WTC11 (cell line): ENCODE measurements at regions not wholly inside any gene's neighbourhood (a gene's known extent, or its start where the extent isn't known, plus 50 kb on each side); places are given as distances from the start of the nearest gene placed in this dataset.

Experiments used
- ATAC-seq: fragments of 200-7000 bp; cut with Tn5 transposase; 2 replicates; pipeline ENCODE4 v1.10.0; 2021; ENCODE audit warnings: mild to moderate bottlenecking, moderate library complexity
- CTCF ChIA-PET: fragments of 300-600 bp; sonication (Branson Sonifier 250); formaldehyde crosslinking; loops from one replicate; lab custom pipeline; 2021; ENCODE audit warnings: antibody characterized with exemption; lab: Charles Lee
- POLR2A ChIA-PET: fragments of 350-600 bp; sonication (Branson Sonifier 250); formaldehyde crosslinking; loops from one replicate; lab custom pipeline; 2021; ENCODE audit warnings: antibody characterized with exemption; lab: Charles Lee
- DNase-seq: peaks from one replicate; pipeline ENCODE4 v3.0.0; 2021; ENCODE audit warnings: low spot score
- H3K27ac Mint-ChIP-seq: 2 replicates; pipeline ENCODE4 v1.8.0; 2021; ENCODE audit warnings: mixed read lengths
- H3K27me3 Mint-ChIP-seq: 2 replicates; pipeline ENCODE4 v1.8.0; 2021; ENCODE audit warnings: low read depth, mild to moderate bottlenecking, moderate library complexity, mixed read lengths
- H3K36me3 Mint-ChIP-seq: 2 replicates; pipeline ENCODE4 v1.8.0; 2021; ENCODE audit warnings: mixed read lengths
- H3K4me1 Mint-ChIP-seq: 2 replicates; pipeline ENCODE4 v1.8.0; 2022; ENCODE audit warnings: mixed read lengths
- H3K4me3 Mint-ChIP-seq: 2 replicates; pipeline ENCODE4 v1.8.0; 2021; ENCODE audit warnings: mild to moderate bottlenecking, moderate library complexity, mixed read lengths
- H3K9me3 Mint-ChIP-seq: 2 replicates; pipeline ENCODE4 v1.8.0; 2021; ENCODE audit warnings: mixed read lengths
- CREB1 ChIP-seq: sonication (generic); formaldehyde crosslinking; IDR thresholded peaks from 2 replicates; pipeline ENCODE4 v1.8.0; 2023; ENCODE audit warnings: mild to moderate bottlenecking, missing genetic modification reagents
- CREM ChIP-seq: sonication (generic); formaldehyde crosslinking; IDR thresholded peaks from 2 replicates; pipeline ENCODE4 v1.8.1; 2022; ENCODE audit warnings: mild to moderate bottlenecking, missing genetic modification reagents, moderate library complexity
- FOXJ3 ChIP-seq: sonication (generic); formaldehyde crosslinking; IDR thresholded peaks from 2 replicates; pipeline ENCODE4 v1.9.0; 2021; ENCODE audit warnings: missing genetic modification reagents, mild to moderate bottlenecking, borderline replicate concordance
- IRF2 ChIP-seq: sonication (generic); formaldehyde crosslinking; IDR thresholded peaks from 2 replicates; pipeline ENCODE4 v1.8.0; 2022; ENCODE audit warnings: low read depth, missing genetic modification reagents, borderline replicate concordance
- KAT7 ChIP-seq: sonication (generic); formaldehyde crosslinking; IDR thresholded peaks from 2 replicates; pipeline ENCODE4 v1.8.1; 2023; ENCODE audit warnings: missing genetic modification reagents, mild to moderate bottlenecking, borderline replicate concordance
- NFYB ChIP-seq: sonication (generic); formaldehyde crosslinking; conservative IDR thresholded peaks from 2 replicates; pipeline ENCODE4 v1.8.0; 2022; ENCODE audit warnings: low read depth, missing genetic modification reagents
- RELA ChIP-seq: sonication (generic); formaldehyde crosslinking; IDR thresholded peaks from 2 replicates; pipeline ENCODE4 v1.8.1; 2022; ENCODE audit warnings: missing genetic modification reagents, mild to moderate bottlenecking, borderline replicate concordance
- SMAD3 ChIP-seq: sonication (generic); formaldehyde crosslinking; IDR thresholded peaks from 2 replicates; pipeline ENCODE4 v1.8.0; 2022; ENCODE audit warnings: missing genetic modification reagents, mild to moderate bottlenecking, borderline replicate concordance
- SP1 ChIP-seq: sonication (generic); formaldehyde crosslinking; conservative IDR thresholded peaks from 2 replicates; pipeline ENCODE4 v1.8.1; 2022; ENCODE audit warnings: missing genetic modification reagents
- TCF7 ChIP-seq: sonication (generic); formaldehyde crosslinking; IDR thresholded peaks from 2 replicates; pipeline ENCODE4 v1.8.0; 2022; ENCODE audit warnings: mild to moderate bottlenecking, low read depth, missing genetic modification reagents, moderate library complexity
- ZNF232 ChIP-seq: sonication (generic); formaldehyde crosslinking; IDR thresholded peaks from 2 replicates; pipeline ENCODE4 v1.8.0; 2022; ENCODE audit warnings: mild to moderate bottlenecking, missing genetic modification reagents
- ZNF396 ChIP-seq: fragments of 250-450 bp; sonication (Bioruptor Pico); IDR thresholded peaks from 2 replicates; pipeline ENCODE4 v1.8.0; 2021; ENCODE audit warnings: mild to moderate bottlenecking, moderate library complexity, borderline replicate concordance
- TF ChIP-seq, protein P1 (sequence below): fragments of 250-450 bp; sonication (Bioruptor Pico); IDR thresholded peaks from 2 replicates; pipeline ENCODE4 v1.9.0; 2021; ENCODE audit warnings: mild to moderate bottlenecking
- TF ChIP-seq, protein P2 (sequence below): sonication (generic); formaldehyde crosslinking; IDR thresholded peaks from 2 replicates; pipeline ENCODE4 v1.8.0; 2023; ENCODE audit warnings: mild to moderate bottlenecking, missing genetic modification reagents
- TF ChIP-seq, protein P3 (sequence below): sonication (generic); formaldehyde crosslinking; IDR thresholded peaks from 2 replicates; pipeline ENCODE4 v1.8.1; 2022; ENCODE audit warnings: mild to moderate bottlenecking, moderate library complexity, missing genetic modification reagents
- TF ChIP-seq, protein P4 (sequence below): sonication (generic); formaldehyde crosslinking; IDR thresholded peaks from 2 replicates; pipeline ENCODE4 v1.8.1; 2023; ENCODE audit warnings: mild to moderate bottlenecking, missing genetic modification reagents, borderline replicate concordance
- TF ChIP-seq, protein P5 (sequence below): sonication (generic); formaldehyde crosslinking; IDR thresholded peaks from 2 replicates; pipeline ENCODE4 v1.8.1; 2023; ENCODE audit warnings: mild to moderate bottlenecking, moderate library complexity, missing genetic modification reagents

DNA sequence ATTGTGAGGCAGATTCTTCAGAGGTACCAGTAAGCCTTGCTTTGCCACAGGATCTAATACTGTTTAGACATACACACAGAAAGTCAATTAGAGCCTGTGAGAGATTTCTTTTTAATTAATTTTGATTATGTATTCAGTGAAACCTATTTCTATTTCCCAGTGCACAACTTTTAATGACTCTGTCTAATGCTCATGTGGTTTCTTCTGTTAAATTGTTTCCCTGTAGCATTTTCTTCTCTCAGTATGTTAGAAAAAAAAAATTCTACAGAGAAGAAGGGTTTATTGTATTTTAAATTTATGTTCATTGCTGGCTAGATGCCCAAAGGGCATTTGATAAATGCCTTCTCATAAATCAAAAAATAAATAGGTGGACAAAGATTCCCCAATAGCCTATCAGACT is 293.7 kb downstream of the C6orf118 start:
- Mint-ChIP-seq H3K4me1 (no peaks in the 10 kb centered on the region), H3K27me3 (no peaks in the 10 kb centered on the region), H3K36me3 (no peaks in the 10 kb centered on the region), H3K9me3 (peaks cover 13% of the 10 kb centered on the region), H3K4me3 (no peak overlapping the region), H3K27ac (no peak overlapping the region)
- DNase-seq (no peak), ATAC-seq (no peak)
- ChIA-PET CTCF (no interaction called here), POLR2A (no interaction called here)
- TF ChIP-seq ZNF396 (no peak), ZNF232 (CRISPR knock-in tag) (no peak), KAT7 (CRISPR knock-in tag) (no peak), FOXJ3 (no peak), SMAD3 (CRISPR knock-in tag) (no peak), SP1 (CRISPR knock-in tag) (no peak), TCF7 (no peak), CREM (CRISPR knock-in tag) (no peak), CREB1 (no peak), IRF2 (CRISPR knock-in tag) (no peak), NFYB (no peak), RELA (CRISPR knock-in tag) (no peak)
- TF ChIP-seq, protein P1, sequence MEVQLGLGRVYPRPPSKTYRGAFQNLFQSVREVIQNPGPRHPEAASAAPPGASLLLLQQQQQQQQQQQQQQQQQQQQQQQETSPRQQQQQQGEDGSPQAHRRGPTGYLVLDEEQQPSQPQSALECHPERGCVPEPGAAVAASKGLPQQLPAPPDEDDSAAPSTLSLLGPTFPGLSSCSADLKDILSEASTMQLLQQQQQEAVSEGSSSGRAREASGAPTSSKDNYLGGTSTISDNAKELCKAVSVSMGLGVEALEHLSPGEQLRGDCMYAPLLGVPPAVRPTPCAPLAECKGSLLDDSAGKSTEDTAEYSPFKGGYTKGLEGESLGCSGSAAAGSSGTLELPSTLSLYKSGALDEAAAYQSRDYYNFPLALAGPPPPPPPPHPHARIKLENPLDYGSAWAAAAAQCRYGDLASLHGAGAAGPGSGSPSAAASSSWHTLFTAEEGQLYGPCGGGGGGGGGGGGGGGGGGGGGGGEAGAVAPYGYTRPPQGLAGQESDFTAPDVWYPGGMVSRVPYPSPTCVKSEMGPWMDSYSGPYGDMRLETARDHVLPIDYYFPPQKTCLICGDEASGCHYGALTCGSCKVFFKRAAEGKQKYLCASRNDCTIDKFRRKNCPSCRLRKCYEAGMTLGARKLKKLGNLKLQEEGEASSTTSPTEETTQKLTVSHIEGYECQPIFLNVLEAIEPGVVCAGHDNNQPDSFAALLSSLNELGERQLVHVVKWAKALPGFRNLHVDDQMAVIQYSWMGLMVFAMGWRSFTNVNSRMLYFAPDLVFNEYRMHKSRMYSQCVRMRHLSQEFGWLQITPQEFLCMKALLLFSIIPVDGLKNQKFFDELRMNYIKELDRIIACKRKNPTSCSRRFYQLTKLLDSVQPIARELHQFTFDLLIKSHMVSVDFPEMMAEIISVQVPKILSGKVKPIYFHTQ (CRISPR knock-in tag): no peak
- TF ChIP-seq, protein P2, sequence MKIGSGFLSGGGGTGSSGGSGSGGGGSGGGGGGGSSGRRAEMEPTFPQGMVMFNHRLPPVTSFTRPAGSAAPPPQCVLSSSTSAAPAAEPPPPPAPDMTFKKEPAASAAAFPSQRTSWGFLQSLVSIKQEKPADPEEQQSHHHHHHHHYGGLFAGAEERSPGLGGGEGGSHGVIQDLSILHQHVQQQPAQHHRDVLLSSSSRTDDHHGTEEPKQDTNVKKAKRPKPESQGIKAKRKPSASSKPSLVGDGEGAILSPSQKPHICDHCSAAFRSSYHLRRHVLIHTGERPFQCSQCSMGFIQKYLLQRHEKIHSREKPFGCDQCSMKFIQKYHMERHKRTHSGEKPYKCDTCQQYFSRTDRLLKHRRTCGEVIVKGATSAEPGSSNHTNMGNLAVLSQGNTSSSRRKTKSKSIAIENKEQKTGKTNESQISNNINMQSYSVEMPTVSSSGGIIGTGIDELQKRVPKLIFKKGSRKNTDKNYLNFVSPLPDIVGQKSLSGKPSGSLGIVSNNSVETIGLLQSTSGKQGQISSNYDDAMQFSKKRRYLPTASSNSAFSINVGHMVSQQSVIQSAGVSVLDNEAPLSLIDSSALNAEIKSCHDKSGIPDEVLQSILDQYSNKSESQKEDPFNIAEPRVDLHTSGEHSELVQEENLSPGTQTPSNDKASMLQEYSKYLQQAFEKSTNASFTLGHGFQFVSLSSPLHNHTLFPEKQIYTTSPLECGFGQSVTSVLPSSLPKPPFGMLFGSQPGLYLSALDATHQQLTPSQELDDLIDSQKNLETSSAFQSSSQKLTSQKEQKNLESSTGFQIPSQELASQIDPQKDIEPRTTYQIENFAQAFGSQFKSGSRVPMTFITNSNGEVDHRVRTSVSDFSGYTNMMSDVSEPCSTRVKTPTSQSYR (CRISPR knock-in tag): no peak
- TF ChIP-seq, protein P3, sequence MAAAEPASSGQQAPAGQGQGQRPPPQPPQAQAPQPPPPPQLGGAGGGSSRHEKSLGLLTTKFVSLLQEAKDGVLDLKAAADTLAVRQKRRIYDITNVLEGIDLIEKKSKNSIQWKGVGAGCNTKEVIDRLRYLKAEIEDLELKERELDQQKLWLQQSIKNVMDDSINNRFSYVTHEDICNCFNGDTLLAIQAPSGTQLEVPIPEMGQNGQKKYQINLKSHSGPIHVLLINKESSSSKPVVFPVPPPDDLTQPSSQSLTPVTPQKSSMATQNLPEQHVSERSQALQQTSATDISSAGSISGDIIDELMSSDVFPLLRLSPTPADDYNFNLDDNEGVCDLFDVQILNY (CRISPR knock-in tag): no peak
- TF ChIP-seq, protein P4, sequence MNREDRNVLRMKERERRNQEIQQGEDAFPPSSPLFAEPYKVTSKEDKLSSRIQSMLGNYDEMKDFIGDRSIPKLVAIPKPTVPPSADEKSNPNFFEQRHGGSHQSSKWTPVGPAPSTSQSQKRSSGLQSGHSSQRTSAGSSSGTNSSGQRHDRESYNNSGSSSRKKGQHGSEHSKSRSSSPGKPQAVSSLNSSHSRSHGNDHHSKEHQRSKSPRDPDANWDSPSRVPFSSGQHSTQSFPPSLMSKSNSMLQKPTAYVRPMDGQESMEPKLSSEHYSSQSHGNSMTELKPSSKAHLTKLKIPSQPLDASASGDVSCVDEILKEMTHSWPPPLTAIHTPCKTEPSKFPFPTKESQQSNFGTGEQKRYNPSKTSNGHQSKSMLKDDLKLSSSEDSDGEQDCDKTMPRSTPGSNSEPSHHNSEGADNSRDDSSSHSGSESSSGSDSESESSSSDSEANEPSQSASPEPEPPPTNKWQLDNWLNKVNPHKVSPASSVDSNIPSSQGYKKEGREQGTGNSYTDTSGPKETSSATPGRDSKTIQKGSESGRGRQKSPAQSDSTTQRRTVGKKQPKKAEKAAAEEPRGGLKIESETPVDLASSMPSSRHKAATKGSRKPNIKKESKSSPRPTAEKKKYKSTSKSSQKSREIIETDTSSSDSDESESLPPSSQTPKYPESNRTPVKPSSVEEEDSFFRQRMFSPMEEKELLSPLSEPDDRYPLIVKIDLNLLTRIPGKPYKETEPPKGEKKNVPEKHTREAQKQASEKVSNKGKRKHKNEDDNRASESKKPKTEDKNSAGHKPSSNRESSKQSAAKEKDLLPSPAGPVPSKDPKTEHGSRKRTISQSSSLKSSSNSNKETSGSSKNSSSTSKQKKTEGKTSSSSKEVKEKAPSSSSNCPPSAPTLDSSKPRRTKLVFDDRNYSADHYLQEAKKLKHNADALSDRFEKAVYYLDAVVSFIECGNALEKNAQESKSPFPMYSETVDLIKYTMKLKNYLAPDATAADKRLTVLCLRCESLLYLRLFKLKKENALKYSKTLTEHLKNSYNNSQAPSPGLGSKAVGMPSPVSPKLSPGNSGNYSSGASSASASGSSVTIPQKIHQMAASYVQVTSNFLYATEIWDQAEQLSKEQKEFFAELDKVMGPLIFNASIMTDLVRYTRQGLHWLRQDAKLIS (CRISPR knock-in tag): no peak
- TF ChIP-seq, protein P5, sequence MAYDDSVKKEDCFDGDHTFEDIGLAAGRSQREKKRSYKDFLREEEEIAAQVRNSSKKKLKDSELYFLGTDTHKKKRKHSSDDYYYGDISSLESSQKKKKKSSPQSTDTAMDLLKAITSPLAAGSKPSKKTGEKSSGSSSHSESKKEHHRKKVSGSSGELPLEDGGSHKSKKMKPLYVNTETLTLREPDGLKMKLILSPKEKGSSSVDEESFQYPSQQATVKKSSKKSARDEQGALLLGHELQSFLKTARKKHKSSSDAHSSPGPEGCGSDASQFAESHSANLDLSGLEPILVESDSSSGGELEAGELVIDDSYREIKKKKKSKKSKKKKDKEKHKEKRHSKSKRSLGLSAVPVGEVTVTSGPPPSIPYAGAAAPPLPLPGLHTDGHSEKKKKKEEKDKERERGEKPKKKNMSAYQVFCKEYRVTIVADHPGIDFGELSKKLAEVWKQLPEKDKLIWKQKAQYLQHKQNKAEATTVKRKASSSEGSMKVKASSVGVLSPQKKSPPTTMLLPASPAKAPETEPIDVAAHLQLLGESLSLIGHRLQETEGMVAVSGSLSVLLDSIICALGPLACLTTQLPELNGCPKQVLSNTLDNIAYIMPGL (CRISPR knock-in tag): no peak
